ENCODE measurements at regions not wholly inside any gene's neighbourhood (a gene's known extent, or its start where the extent isn't known, plus 50 kb on each side); places are given as distances from the start of the nearest gene placed in this dataset.
A peak's percentile ranks its signal among the peaks of the same experiment; 100 is the strongest.

GRCh38 chr22:22390989-22391388, 117.6 kb downstream of the ZNF280B start:
- DNase-seq (ENCODE audit: low read depth): no peak
- no peak for TF ChIP-seq CTCF (IDR thresholded peaks at IDR 0.05; ENCODE audit: insufficient read depth, low read depth, low read length, missing control alignments)
- H3K4me3 ChIP-seq (ENCODE audit: low read length): no peak overlapping the region

- no peak for TF ChIP-seq CTCF (IDR thresholded peaks at IDR 0.05; ENCODE audit: insufficient read depth, low read depth, low read length, missing control alignments)
- no peak for DNase-seq (ENCODE audit: low read depth)
- no peak overlapping the region for H3K4me3 ChIP-seq (ENCODE audit: low read length)
Measured at GRCh38 chr22:22391543-22391942, 117.0 kb downstream of the ZNF280B start.

- no peak for TF ChIP-seq CTCF (IDR thresholded peaks at IDR 0.05; ENCODE audit: insufficient read depth, low read depth, low read length, missing control alignments)
- H3K4me3 ChIP-seq (ENCODE audit: low read length): no peak overlapping the region
- DNase-seq (ENCODE audit: low read depth): no peak
Measured at GRCh38 chr22:22392131-22392530, 116.4 kb downstream of the ZNF280B start.

- no peak overlapping the region for H3K4me3 ChIP-seq (ENCODE audit: low read length)
- DNase-seq (ENCODE audit: low read depth): no peak
- TF ChIP-seq CTCF (IDR thresholded peaks at IDR 0.05; ENCODE audit: insufficient read depth, low read depth, low read length, missing control alignments): no peak
Measured at GRCh38 chr22:22394591-22394990, 114.0 kb downstream of the ZNF280B start.

GRCh38 chr22:22395245-22395644, 113.3 kb downstream of the ZNF280B start:
- no peak for DNase-seq (ENCODE audit: low read depth)
- H3K4me3 ChIP-seq (ENCODE audit: low read length): no peak overlapping the region
- TF ChIP-seq CTCF (IDR thresholded peaks at IDR 0.05; ENCODE audit: insufficient read depth, low read depth, low read length, missing control alignments): no peak

GRCh38 chr22:22396741-22397291, 111.7 kb downstream of the ZNF280B start:
- H3K4me3 ChIP-seq (ENCODE audit: low read length): no peak overlapping the region
- DNase-seq (ENCODE audit: low read depth): no peak
- TF ChIP-seq CTCF (IDR thresholded peaks at IDR 0.05; ENCODE audit: insufficient read depth, low read depth, low read length, missing control alignments): no peak

- no peak for TF ChIP-seq CTCF (IDR thresholded peaks at IDR 0.05; ENCODE audit: insufficient read depth, low read depth, low read length, missing control alignments)
- no peak overlapping the region for H3K4me3 ChIP-seq (ENCODE audit: low read length)
- peak; percentile 60 for DNase-seq (ENCODE audit: low read depth)
Measured at GRCh38 chr22:22397292-22397870, 111.2 kb downstream of the ZNF280B start.
